Heart right ventricle (tissue), 16 donors: ENCODE measurements at regions not wholly inside any gene's neighbourhood (a gene's known extent, or its start where the extent isn't known, plus 50 kb on each side); places are given as distances from the start of the nearest gene placed in this dataset.

ENCODE experiments used
- ATAC-seq, 8 donors: fragments of 200-7000 bp; cut with Tn5 transposase; one replicate each; pipeline ENCODE4 v1.9.1; 2020; ENCODE audit warnings: mild to moderate bottlenecking in 8 of 8, moderate library complexity in 8 of 8, moderate number of reproducible peaks in 1 of 8
- DNase-seq, 2 donors: peaks; one replicate each; pipeline ENCODE4 v3.0.0-alpha.2; 2020
- H3K27ac ChIP-seq, 10 donors: fragments of 200-600 bp; sonication (generic) in 2 of 10; one replicate each; pipeline versions ENCODE4 v1.5.0 to v1.8.0; 2020 to 2022; ENCODE audit warnings: mild to moderate bottlenecking in 3 of 10
- H3K27me3 ChIP-seq, 7 donors: fragments of 200-600 bp; one replicate each; pipeline ENCODE4 v1.8.0; 2021 to 2022; ENCODE audit warnings: mild to moderate bottlenecking in 2 of 7
- H3K36me3 ChIP-seq, 9 donors: fragments of 200-600 bp; sonication (generic) in 1 of 9; one replicate each; pipeline versions ENCODE4 v1.5.0 to v1.8.0; 2020 to 2022; ENCODE audit warnings: mild to moderate bottlenecking in 2 of 9
- H3K4me1 ChIP-seq, 9 donors: fragments of 200-600 bp; sonication (generic) in 1 of 9; one replicate each; pipeline versions ENCODE4 v1.5.0 to v1.8.0; 2020 to 2022; ENCODE audit warnings: mild to moderate bottlenecking in 4 of 9
- H3K4me3 ChIP-seq, 10 donors: fragments of 200-600 bp; sonication (generic) in 2 of 10; one replicate each; pipeline versions ENCODE4 v1.5.0 to v1.8.0; 2020 to 2022; ENCODE audit warnings: mild to moderate bottlenecking in 7 of 10, moderate library complexity in 2 of 10
- H3K9me3 ChIP-seq, 11 donors: fragments of 200-600 bp in 10 of 11; sonication (generic) in 2 of 11; one replicate each; pipeline versions ENCODE4 v1.5.0 to v1.8.0; 2013 to 2022; ENCODE audit warnings: mild to moderate bottlenecking in 2 of 11, control low read depth in 1 of 11, moderate library complexity in 1 of 11
- WGBS, 2 donors: extraction: QIAGEN DNeasy Blood & Tissue Kit; methylation state at CpG; one replicate each; pipeline ENCODE4 v1.1.7; 2013; ENCODE audit warnings: inconsistent platforms in 1 of 2; 5-methylcytosine and 5-hydroxymethylcytosine counted together
- intact Hi-C, 10 donors: fragments of 100-400 bp; cut with DNase I; formaldehyde crosslinking; loops; one replicate each; pipeline versions ENCODE4 v1.11.1 to v1.14.2; 2022
- TF ChIP-seq, protein P1 (sequence below), 9 donors: fragments of 200-600 bp; sonication (generic) in 2 of 9; IDR thresholded peaks; one replicate each; pipeline versions ENCODE4 v1.5.0 to v1.8.0; 2021 to 2022; ENCODE audit warnings: antibody characterized with exemption in 9 of 9, mild to moderate bottlenecking in 5 of 9, moderate library complexity in 1 of 9
- donor health status: Arrhythmogenic right ventricular cardiomyopathy.
- donor health status: ischemic (EF 13 %, LVEDD 7.1; RV severe dilation, severe dysfunction).
- donor health status: healthy with polysubstance abuse.
- donor health status: DM: no; HTN: yes; CAD: no.
- donor health status: DM: no; HTN: no; CAD: no.
- donor health status: ischemic (EF 25% LVEDD 6.9; RV normal size, moderate dysfunction).
- donor health status: ischemic (EF 25% LVEDD 5.7; RV mildly dilated, moderate dysfunction).
- donor health status: healthy.
- donor health status: DM: yes; HTN: yes; CAD: no.
- donor health status: Ischemic cardiomyopathy.
- donor health status: ischemic (EF 35%, LVEDD 5.7; RV mildly dilated, moderate dysfunction).
- donor health status: nonischemic (EF 11% LVEDD 7.7; RV severe dilation, severe dysfunction).
- donor health status: DM: yes; HTN: yes; CAD: no.
- donor health status: PGD.
- donor health status: ischemic (EF 29% LVEDD 5.4; RV normal size, mild dysfunction).
- donor health status: nonischemic (EF 23%, LVEDD 6.1; RV moderate dilation, normal function).

GRCh38 chrX:25667681-25668080, 470.5 kb upstream of the MAGEB18 start:
- Histone ChIP-seq H3K27me3 (no peaks in the 10 kb centered on the region), H3K4me3 (no peak overlapping the region), H3K9me3 (no peaks in the 10 kb centered on the region), H3K27ac (no peak overlapping the region), H3K36me3 (no peaks in the 10 kb centered on the region), H3K4me1 (no peaks in the 10 kb centered on the region)
- no peak for ATAC-seq
- TF ChIP-seq, protein P1, sequence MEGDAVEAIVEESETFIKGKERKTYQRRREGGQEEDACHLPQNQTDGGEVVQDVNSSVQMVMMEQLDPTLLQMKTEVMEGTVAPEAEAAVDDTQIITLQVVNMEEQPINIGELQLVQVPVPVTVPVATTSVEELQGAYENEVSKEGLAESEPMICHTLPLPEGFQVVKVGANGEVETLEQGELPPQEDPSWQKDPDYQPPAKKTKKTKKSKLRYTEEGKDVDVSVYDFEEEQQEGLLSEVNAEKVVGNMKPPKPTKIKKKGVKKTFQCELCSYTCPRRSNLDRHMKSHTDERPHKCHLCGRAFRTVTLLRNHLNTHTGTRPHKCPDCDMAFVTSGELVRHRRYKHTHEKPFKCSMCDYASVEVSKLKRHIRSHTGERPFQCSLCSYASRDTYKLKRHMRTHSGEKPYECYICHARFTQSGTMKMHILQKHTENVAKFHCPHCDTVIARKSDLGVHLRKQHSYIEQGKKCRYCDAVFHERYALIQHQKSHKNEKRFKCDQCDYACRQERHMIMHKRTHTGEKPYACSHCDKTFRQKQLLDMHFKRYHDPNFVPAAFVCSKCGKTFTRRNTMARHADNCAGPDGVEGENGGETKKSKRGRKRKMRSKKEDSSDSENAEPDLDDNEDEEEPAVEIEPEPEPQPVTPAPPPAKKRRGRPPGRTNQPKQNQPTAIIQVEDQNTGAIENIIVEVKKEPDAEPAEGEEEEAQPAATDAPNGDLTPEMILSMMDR (IDR thresholded peaks at IDR 0.05): no peak
- 68 to 71% methylated on average over 2 of the region's 2 CpGs for WGBS, 2 donors
- intact Hi-C loops: no loop called here
- no peak for DNase-seq

- Histone ChIP-seq H3K4me3 (no peak overlapping the region), H3K27me3 (no peaks in the 10 kb centered on the region), H3K9me3 (peaks cover 0 to 9% (median 0%) of the 10 kb centered on the region in 11 donors), H3K4me1 (no peaks in the 10 kb centered on the region), H3K27ac (no peak overlapping the region), H3K36me3 (no peaks in the 10 kb centered on the region)
- TF ChIP-seq, protein P1 (IDR thresholded peaks at IDR 0.05): no peak
- 71 to 82% methylated on average over 3 of the region's 3 CpGs for WGBS, 2 donors
- ATAC-seq (no peak), DNase-seq (no peak)
- intact Hi-C loops: no loop called here
Observed at GRCh38 chrX:25674776-25675175, 463.4 kb upstream of the MAGEB18 start.

GRCh38 chrX:25701876-25702275, 436.3 kb upstream of the MAGEB18 start:
- peaks cover 0 to 8% (median 0%) of the 10 kb centered on the region in 11 donors for H3K9me3 ChIP-seq
- H3K27ac ChIP-seq: no peak overlapping the region
- DNase-seq (no peak), ATAC-seq (no peak)
- 75 to 84% methylated on average over 1 of the region's 1 CpG for WGBS, 2 donors
- H3K4me1 ChIP-seq: no peaks in the 10 kb centered on the region
- TF ChIP-seq, protein P1 (IDR thresholded peaks at IDR 0.05): no peak
- H3K27me3 ChIP-seq: no peaks in the 10 kb centered on the region
- intact Hi-C loops: no loop called here
- H3K4me3 ChIP-seq: no peak overlapping the region
- no peaks in the 10 kb centered on the region for H3K36me3 ChIP-seq

- DNase-seq (no peak), ATAC-seq (no peak)
- Histone ChIP-seq H3K9me3 (no peaks in the 10 kb centered on the region), H3K4me3 (no peak overlapping the region), H3K36me3 (no peaks in the 10 kb centered on the region), H3K4me1 (no peaks in the 10 kb centered on the region), H3K27me3 (peaks cover 0 to 6% (median 0%) of the 10 kb centered on the region in 7 donors), H3K27ac (no peak overlapping the region)
- WGBS, 2 donors: 72 to 82% methylated on average over 2 of the region's 2 CpGs
- intact Hi-C loops: loop anchor here in 1 of 10 donors (10.0 kb wide), 1 partner anchor 238 kb away; no protein-coding TSS in a partner anchor
- TF ChIP-seq, protein P1 (IDR thresholded peaks at IDR 0.05): no peak
Observed at GRCh38 chrX:25717122-25717521, 421.0 kb upstream of the MAGEB18 start.
